ENCODE measurements at regions not wholly inside any gene's neighbourhood (a gene's known extent, or its start where the extent isn't known, plus 50 kb on each side); places are given as distances from the start of the nearest gene placed in this dataset.

- TF ChIP-seq ARNT (IDR thresholded peaks at IDR 0.05) (no peak), ELF4 (IDR thresholded peaks at IDR 0.05) (no peak), ZNF384 (IDR thresholded peaks at IDR 0.05) (no peak), TARDBP (IDR thresholded peaks at IDR 0.05) (no peak), SUZ12 (IDR thresholded peaks at IDR 0.05) (no peak), SP1 (IDR thresholded peaks at IDR 0.05) (no peak), BHLHE40 (IDR thresholded peaks at IDR 0.05; ENCODE audit: borderline replicate concordance) (no peak), L3MBTL2 (conservative IDR thresholded peaks at IDR 0.05) (no peak), FOXK2 (IDR thresholded peaks at IDR 0.05) (no peak), LEF1 (IDR thresholded peaks at IDR 0.05; ENCODE audit: borderline replicate concordance) (no peak), FOXA1 (IDR thresholded peaks at IDR 0.05) (no peak), FOXM1 (IDR thresholded peaks at IDR 0.05; ENCODE audit: borderline replicate concordance) (no peak), NFRKB (IDR thresholded peaks at IDR 0.05) (no peak)
Measured at GRCh38 chr14:27634056-27634970, 1036.5 kb upstream of the NOVA1 start.

All from HEK293T (cell line).